ENCODE measurements at regions not wholly inside any gene's neighbourhood (a gene's known extent, or its start where the extent isn't known, plus 50 kb on each side); places are given as distances from the start of the nearest gene placed in this dataset. TPM values are rescaled to one million over a fixed set of nuclear protein-coding genes. Genes with fewer than 3 reads are reported as not detected.
A peak's percentile ranks its signal among the peaks of the same experiment; 100 is the strongest.

DNA sequence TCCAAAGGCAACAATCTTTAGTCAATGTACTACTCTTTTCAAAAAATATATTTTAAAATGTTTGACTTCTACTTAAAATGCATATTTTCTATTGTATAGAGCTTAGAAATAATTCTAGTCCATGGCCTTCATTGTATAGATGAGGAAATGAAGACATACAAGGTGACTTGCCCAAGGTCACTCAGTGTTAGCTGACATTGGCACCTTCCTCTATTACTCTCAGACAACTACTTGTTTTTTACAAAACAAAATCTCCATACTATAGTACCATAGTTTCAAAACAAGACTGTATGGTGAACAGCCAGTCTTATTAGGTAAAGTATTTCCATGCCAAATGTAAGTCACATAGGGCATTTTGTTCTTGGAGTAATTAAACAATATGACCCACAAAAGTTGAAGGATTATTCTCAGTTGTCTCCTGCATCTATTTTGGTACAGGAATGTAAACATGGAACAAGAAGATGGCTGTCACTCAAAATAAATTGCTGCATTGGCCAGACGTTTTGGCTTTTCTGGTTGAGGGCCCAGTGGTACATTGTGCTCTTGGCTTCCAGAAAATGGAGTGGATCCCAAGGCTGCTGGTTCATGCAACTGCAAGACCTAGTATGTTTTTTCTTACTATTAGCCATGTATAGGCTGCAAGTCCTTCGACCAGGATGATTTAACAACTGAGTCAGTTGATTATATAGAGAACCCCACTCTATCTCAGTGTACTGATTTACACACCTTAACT is 54.3 kb upstream of the NOX3 start:
- Histone ChIP-seq H3K9me3 (ENCODE audit: low read depth) (no peaks in the 10 kb centered on the region), H3K27ac (no peak overlapping the region), H3K79me2 (ENCODE audit: low read depth) (no peaks in the 10 kb centered on the region), H3K4me3 (no peak overlapping the region), H3K36me3 (no peaks in the 10 kb centered on the region), H3K4me1 (no peaks in the 10 kb centered on the region), H3F3A (ENCODE audit: low read depth) (no peaks in the 10 kb centered on the region), H4K20me1 (ENCODE audit: low read depth) (no peaks in the 10 kb centered on the region), H3K9ac (no peak overlapping the region), H3K4me2 (no peak overlapping the region), H3K27me3 (no peaks in the 10 kb centered on the region), H2AFZ (replicated peaks) (no peak overlapping the region)
- TF ChIP-seq, protein P1, sequence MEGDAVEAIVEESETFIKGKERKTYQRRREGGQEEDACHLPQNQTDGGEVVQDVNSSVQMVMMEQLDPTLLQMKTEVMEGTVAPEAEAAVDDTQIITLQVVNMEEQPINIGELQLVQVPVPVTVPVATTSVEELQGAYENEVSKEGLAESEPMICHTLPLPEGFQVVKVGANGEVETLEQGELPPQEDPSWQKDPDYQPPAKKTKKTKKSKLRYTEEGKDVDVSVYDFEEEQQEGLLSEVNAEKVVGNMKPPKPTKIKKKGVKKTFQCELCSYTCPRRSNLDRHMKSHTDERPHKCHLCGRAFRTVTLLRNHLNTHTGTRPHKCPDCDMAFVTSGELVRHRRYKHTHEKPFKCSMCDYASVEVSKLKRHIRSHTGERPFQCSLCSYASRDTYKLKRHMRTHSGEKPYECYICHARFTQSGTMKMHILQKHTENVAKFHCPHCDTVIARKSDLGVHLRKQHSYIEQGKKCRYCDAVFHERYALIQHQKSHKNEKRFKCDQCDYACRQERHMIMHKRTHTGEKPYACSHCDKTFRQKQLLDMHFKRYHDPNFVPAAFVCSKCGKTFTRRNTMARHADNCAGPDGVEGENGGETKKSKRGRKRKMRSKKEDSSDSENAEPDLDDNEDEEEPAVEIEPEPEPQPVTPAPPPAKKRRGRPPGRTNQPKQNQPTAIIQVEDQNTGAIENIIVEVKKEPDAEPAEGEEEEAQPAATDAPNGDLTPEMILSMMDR (IDR thresholded peaks at IDR 0.05) = no peak
- TF ChIP-seq EZH2phosphoT487 (IDR thresholded peaks at IDR 0.05) = no peak
- no peak for TF ChIP-seq EZH2 (IDR thresholded peaks at IDR 0.05)
- Mint-ChIP-seq H3K27ac (no peak overlapping the region), H3K4me3 (no peak overlapping the region), H3K27me3 (ENCODE audit: insufficient read depth, low read depth) (peaks cover 2% of the 10 kb centered on the region), H3K4me1 (peaks cover 6% of the 10 kb centered on the region), H3K36me3 (no peaks in the 10 kb centered on the region), H3K9me3 (no peaks in the 10 kb centered on the region)
- DNase-seq (ENCODE audit: low spot score) = no peak

DNA sequence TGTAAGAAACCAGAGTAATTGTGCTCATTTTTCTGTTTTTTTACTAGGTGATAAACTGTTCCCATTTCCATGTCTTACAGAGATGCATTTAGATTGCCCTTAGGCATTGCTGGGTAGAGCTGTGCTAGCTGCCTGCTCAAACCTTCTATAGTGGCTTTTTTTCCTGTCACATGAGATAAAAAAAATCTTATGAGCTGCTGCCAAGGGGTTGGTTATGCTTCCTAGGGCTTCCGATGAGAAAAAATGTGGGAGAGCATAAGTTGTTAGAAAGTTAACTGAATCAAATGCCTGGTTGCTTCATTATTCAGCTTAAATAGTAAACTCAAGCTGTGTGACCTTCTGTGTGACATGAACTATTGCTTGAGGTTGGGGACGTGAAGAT is 50.0 kb upstream of the NOX3 start:
- H3K27ac ChIP-seq = no peak overlapping the region
- no peak overlapping the region for H3K4me2 ChIP-seq
- H3K79me2 ChIP-seq (ENCODE audit: low read depth) = no peaks in the 10 kb centered on the region
- no peak for DNase-seq (ENCODE audit: low spot score)
- Mint-ChIP-seq H3K4me3 (no peak overlapping the region), H3K27me3 (ENCODE audit: insufficient read depth, low read depth) (peaks cover 4% of the 10 kb centered on the region), H3K27ac (no peak overlapping the region), H3K36me3 (no peaks in the 10 kb centered on the region), H3K4me1 (peaks cover 6% of the 10 kb centered on the region), H3K9me3 (no peaks in the 10 kb centered on the region)
- peaks cover 6% of the 10 kb centered on the region for H3K9me3 ChIP-seq (ENCODE audit: low read depth)
- no peak overlapping the region for H3K9ac ChIP-seq
- no peaks in the 10 kb centered on the region for H3K36me3 ChIP-seq
- no peaks in the 10 kb centered on the region for H3K27me3 ChIP-seq
- H3K4me3 ChIP-seq = no peak overlapping the region
- no peaks in the 10 kb centered on the region for H3K4me1 ChIP-seq
- H2AFZ ChIP-seq (replicated peaks) = no peak overlapping the region
- no peaks in the 10 kb centered on the region for H3F3A ChIP-seq (ENCODE audit: low read depth)
- H4K20me1 ChIP-seq (ENCODE audit: low read depth) = no peaks in the 10 kb centered on the region
- TF ChIP-seq EZH2phosphoT487 (IDR thresholded peaks at IDR 0.05) (no peak), EZH2 (IDR thresholded peaks at IDR 0.05) (no peak)
- TF ChIP-seq, protein P1 (IDR thresholded peaks at IDR 0.05) = no peak

MicroRNAs in the stretch of these regions (microRNA counts, 767-probe panel; counts per million panel counts)
- microRNA hsa-miR-1202 = 460 counts per million, percentile 90 among the panel's probes with 10 or more counts

Small RNA genes in the stretch of these regions (microRNA-seq; reads per million reads assigned to microRNA genes)
- gene MIR1202 = not detected

Small RNA genes in the stretch of these regions (small RNA-seq; reads per million reads assigned to genes)
- gene MIR1202 (not detected), gene RNU7-152P (not detected), gene SNORD28B (0.07 reads per million)

Measured in neural progenitor cell (in vitro differentiated cells).